CD14-positive monocyte (primary cell): ENCODE measurements at regions not wholly inside any gene's neighbourhood (a gene's known extent, or its start where the extent isn't known, plus 50 kb on each side); places are given as distances from the start of the nearest gene placed in this dataset.

ENCODE experiments used
- DNase-seq, 3 donors: peaks; one replicate each; pipeline ENCODE4 v3.0.0-alpha.2; 2011 to 2022
- H2AFZ ChIP-seq: 2 replicates; pipeline ENCODE4 v1.6.0; 2012; ENCODE audit warnings: mild to moderate bottlenecking, low read depth, low read length, inconsistent platforms; ENCODE audit not compliant: insufficient read depth, poor library complexity, severe bottlenecking
- H3K27ac ChIP-seq, 2 donors: 1 replicate in 1 of 2; 2 replicates in 1 of 2; pipeline ENCODE4 v1.5.1; 2012 to 2013; ENCODE audit warnings: low read length in 2 of 2, control low read depth in 1 of 2, inconsistent platforms in 1 of 2, low read depth in 1 of 2, mild to moderate bottlenecking in 1 of 2
- H3K27me3 ChIP-seq, 2 donors: one replicate each; pipeline versions ENCODE4 v1.6.0 to v1.6.1; 2011 to 2013; ENCODE audit warnings: low read length in 2 of 2; ENCODE audit not compliant: control insufficient read depth in 2 of 2, insufficient read depth in 2 of 2
- H3K36me3 ChIP-seq, 2 donors: replicated peaks in 1 of 2; 1 replicate in 1 of 2; 2 replicates in 1 of 2; pipeline versions ENCODE4 v1.5.1 to v1.6.1; 2012 to 2013; ENCODE audit warnings: low read length in 2 of 2, control low read depth in 1 of 2, inconsistent platforms in 1 of 2, mild to moderate bottlenecking in 1 of 2; ENCODE audit not compliant: insufficient read depth in 2 of 2, control insufficient read depth in 1 of 2
- H3K4me1 ChIP-seq, 2 donors: 1 replicate in 1 of 2; 2 replicates in 1 of 2; pipeline versions ENCODE4 v1.5.1 to v1.6.1; 2012 to 2013; ENCODE audit warnings: low read length in 2 of 2, control low read depth in 1 of 2, inconsistent platforms in 1 of 2, mild to moderate bottlenecking in 1 of 2, moderate library complexity in 1 of 2; ENCODE audit not compliant: insufficient read depth in 2 of 2, control insufficient read depth in 1 of 2
- H3K4me2 ChIP-seq: replicated peaks from 2 replicates; pipeline ENCODE3; 2012; ENCODE audit warnings: low read length, moderate library complexity, mild to moderate bottlenecking; ENCODE audit not compliant: poor library complexity, severe bottlenecking; ENCODE audit errors: extremely low read depth
- H3K4me3 ChIP-seq, 3 experiments: fragments of 200-600 bp in 1 of 3; sonication (generic) in 1 of 3; replicated peaks in 1 of 3; 1 replicate in 2 of 3; 2 replicates in 1 of 3; pipeline ENCODE4 v1.5.1; 2011 to 2013; ENCODE audit warnings: low read length in 3 of 3, mild to moderate bottlenecking in 3 of 3, control low read depth in 2 of 3, low read depth in 2 of 3, inconsistent platforms in 1 of 3, moderate library complexity in 1 of 3
- H3K79me2 ChIP-seq: 2 replicates; pipeline ENCODE4 v1.6.0; 2012; ENCODE audit warnings: mild to moderate bottlenecking, control low read depth, inconsistent platforms, low read length, moderate library complexity; ENCODE audit not compliant: insufficient read depth
- H3K9ac ChIP-seq: 2 replicates; pipeline ENCODE4 v1.6.0; 2017; ENCODE audit warnings: low read length, mild to moderate bottlenecking; ENCODE audit not compliant: insufficient read depth, poor library complexity, severe bottlenecking
- H3K9me3 ChIP-seq, 2 donors: replicated peaks in 1 of 2; 1 replicate in 1 of 2; 2 replicates in 1 of 2; pipeline versions ENCODE4 v1.5.1 to v1.6.1; 2012 to 2013; ENCODE audit warnings: low read length in 2 of 2, control low read depth in 1 of 2; ENCODE audit not compliant: control insufficient read depth in 1 of 2, insufficient read depth in 1 of 2
- H4K20me1 ChIP-seq: 2 replicates; pipeline ENCODE4 v1.6.0; 2012; ENCODE audit warnings: mild to moderate bottlenecking, low read length, control low read depth, moderate library complexity; ENCODE audit not compliant: insufficient read depth
- H3K27ac Mint-ChIP-seq, 7 donors: one replicate each; pipeline ENCODE4 v1.8.0; 2020; ENCODE audit warnings: mild to moderate bottlenecking in 7 of 7, mixed read lengths in 7 of 7, moderate library complexity in 6 of 7, inconsistent platforms in 2 of 7
- H3K27me3 Mint-ChIP-seq, 3 donors: one replicate each; pipeline ENCODE4 v1.8.0; 2021 to 2022; ENCODE audit warnings: low read depth in 3 of 3, mild to moderate bottlenecking in 3 of 3, mixed read lengths in 3 of 3, moderate library complexity in 3 of 3, inconsistent platforms in 1 of 3
- H3K36me3 Mint-ChIP-seq, 2 donors: one replicate each; pipeline ENCODE4 v1.8.0; 2020; ENCODE audit warnings: mixed read lengths in 2 of 2, inconsistent platforms in 1 of 2, mild to moderate bottlenecking in 1 of 2
- H3K4me1 Mint-ChIP-seq: one replicate; pipeline ENCODE4 v1.8.0; 2020; ENCODE audit warnings: mild to moderate bottlenecking, mixed read lengths
- H3K4me3 Mint-ChIP-seq, 2 donors: one replicate each; pipeline ENCODE4 v1.8.0; 2020; ENCODE audit warnings: mild to moderate bottlenecking in 2 of 2, mixed read lengths in 2 of 2, moderate library complexity in 1 of 2
- H3K9me3 Mint-ChIP-seq, 7 donors: one replicate each; pipeline ENCODE4 v1.8.0; 2020 to 2022; ENCODE audit warnings: mixed read lengths in 7 of 7, mild to moderate bottlenecking in 6 of 7, moderate library complexity in 6 of 7, inconsistent platforms in 2 of 7
- WGBS: methylation state at CpG from one replicate; pipeline ENCODE4 v1.1.5; 2013; ENCODE audit warnings: missing lambda C conversion rate; ENCODE audit not compliant: insufficient coverage; 5-methylcytosine and 5-hydroxymethylcytosine counted together
- intact Hi-C, 2 donors: fragments of 100-400 bp; cut with micrococcal nuclease; formaldehyde crosslinking; loops; one replicate each; pipeline versions ENCODE4 v1.15.0 to v1.15.1; 2023
- TF ChIP-seq, protein P1 (sequence below): fragments of 200-600 bp; IDR thresholded peaks from one replicate; pipeline ENCODE4 v1.8.0; 2022; ENCODE audit warnings: antibody characterized with exemption, mild to moderate bottlenecking

DNA sequence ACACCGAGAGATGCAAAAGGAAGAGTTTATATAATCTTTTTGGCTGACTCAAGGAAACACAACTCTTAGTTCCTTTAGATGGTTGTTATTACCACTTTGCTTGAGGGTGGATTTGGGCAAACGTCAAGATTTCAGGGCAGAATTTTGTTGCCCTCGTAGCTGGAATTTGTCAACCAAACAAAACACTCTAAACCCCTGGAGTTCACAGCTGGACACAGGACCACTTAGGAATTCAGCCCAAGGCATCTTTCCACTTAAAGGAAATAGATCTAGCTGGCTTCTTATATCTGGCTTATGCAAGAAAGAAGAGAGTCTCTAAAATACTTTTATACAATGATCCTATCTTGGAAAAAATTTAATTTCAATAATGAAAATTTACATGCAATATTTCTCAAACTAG lies 237.8 kb upstream of the LRIG3 start:
- H3K4me2 ChIP-seq, result no peak overlapping the region
- H3K4me1 Mint-ChIP-seq, result no peaks in the 10 kb centered on the region
- H2AFZ ChIP-seq, result no peak overlapping the region
- no peak overlapping the region for H3K4me3 ChIP-seq
- TF ChIP-seq, protein P1, sequence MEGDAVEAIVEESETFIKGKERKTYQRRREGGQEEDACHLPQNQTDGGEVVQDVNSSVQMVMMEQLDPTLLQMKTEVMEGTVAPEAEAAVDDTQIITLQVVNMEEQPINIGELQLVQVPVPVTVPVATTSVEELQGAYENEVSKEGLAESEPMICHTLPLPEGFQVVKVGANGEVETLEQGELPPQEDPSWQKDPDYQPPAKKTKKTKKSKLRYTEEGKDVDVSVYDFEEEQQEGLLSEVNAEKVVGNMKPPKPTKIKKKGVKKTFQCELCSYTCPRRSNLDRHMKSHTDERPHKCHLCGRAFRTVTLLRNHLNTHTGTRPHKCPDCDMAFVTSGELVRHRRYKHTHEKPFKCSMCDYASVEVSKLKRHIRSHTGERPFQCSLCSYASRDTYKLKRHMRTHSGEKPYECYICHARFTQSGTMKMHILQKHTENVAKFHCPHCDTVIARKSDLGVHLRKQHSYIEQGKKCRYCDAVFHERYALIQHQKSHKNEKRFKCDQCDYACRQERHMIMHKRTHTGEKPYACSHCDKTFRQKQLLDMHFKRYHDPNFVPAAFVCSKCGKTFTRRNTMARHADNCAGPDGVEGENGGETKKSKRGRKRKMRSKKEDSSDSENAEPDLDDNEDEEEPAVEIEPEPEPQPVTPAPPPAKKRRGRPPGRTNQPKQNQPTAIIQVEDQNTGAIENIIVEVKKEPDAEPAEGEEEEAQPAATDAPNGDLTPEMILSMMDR, result no peak
- H3K9me3 Mint-ChIP-seq, result peaks cover 0 to 5% (median 2%) of the 10 kb centered on the region in 7 donors
- H3K36me3 Mint-ChIP-seq, result no peaks in the 10 kb centered on the region
- H3K27ac Mint-ChIP-seq, result no peak overlapping the region
- WGBS, result no CpG with 5 or more reads among the region's 3 CpGs
- H3K27me3 Mint-ChIP-seq, result peaks cover 0 to 2% (median 0%) of the 10 kb centered on the region in 3 donors
- H3K9ac ChIP-seq, result no peak overlapping the region
- no peaks in the 10 kb centered on the region for H3K27me3 ChIP-seq
- no peaks in the 10 kb centered on the region for H3K79me2 ChIP-seq
- no peaks in the 10 kb centered on the region for H3K36me3 ChIP-seq
- DNase-seq, result no peak
- no peaks in the 10 kb centered on the region for H3K9me3 ChIP-seq
- H3K4me3 Mint-ChIP-seq, result no peak overlapping the region
- no peaks in the 10 kb centered on the region for H4K20me1 ChIP-seq
- no peak overlapping the region for H3K27ac ChIP-seq
- no peaks in the 10 kb centered on the region for H3K4me1 ChIP-seq
- intact Hi-C loops, result loop anchor here in 1 of 2 donors (10.0 kb wide), 1 partner anchor 813 kb away; no protein-coding TSS in a partner anchor

DNA sequence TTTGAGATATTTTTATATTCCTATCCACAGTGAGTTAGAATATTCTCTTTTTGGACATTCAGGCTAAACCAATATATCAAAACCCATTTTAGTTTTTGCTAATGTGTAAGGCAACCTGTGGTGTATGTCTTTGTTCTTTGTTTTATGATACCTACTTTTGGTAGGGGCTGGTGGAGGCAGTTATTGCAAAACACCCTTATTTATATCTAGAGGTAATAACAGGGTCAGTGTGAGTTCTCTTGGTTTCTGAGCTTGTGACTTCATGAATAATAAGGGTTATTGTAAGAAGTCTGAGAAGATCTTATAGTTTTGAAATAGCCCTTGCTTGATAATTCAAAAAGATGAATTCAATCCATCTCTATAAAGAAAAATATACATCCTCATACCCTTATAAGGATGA lies 235.1 kb upstream of the LRIG3 start:
- no peaks in the 10 kb centered on the region for H4K20me1 ChIP-seq
- no peaks in the 10 kb centered on the region for H3K79me2 ChIP-seq
- H3K27ac ChIP-seq, result no peak overlapping the region
- Mint-ChIP-seq H3K27me3 (peaks cover 0 to 5% (median 0%) of the 10 kb centered on the region in 3 donors), H3K9me3 (peaks cover 0 to 5% (median 2%) of the 10 kb centered on the region in 7 donors), H3K36me3 (no peaks in the 10 kb centered on the region), H3K4me3 (no peak overlapping the region), H3K27ac (no peak overlapping the region), H3K4me1 (no peaks in the 10 kb centered on the region)
- H3K9ac ChIP-seq, result no peak overlapping the region
- TF ChIP-seq, protein P1, result no peak
- no peak overlapping the region for H3K4me2 ChIP-seq
- intact Hi-C loops, result loop anchor here in 1 of 2 donors (10.0 kb wide), 1 partner anchor 811 kb away; no protein-coding TSS in a partner anchor
- no peaks in the 10 kb centered on the region for H3K9me3 ChIP-seq
- no peak overlapping the region for H2AFZ ChIP-seq
- H3K36me3 ChIP-seq, result no peaks in the 10 kb centered on the region
- no peaks in the 10 kb centered on the region for H3K4me1 ChIP-seq
- no peak for DNase-seq
- H3K27me3 ChIP-seq, result no peaks in the 10 kb centered on the region
- no peak overlapping the region for H3K4me3 ChIP-seq
